Gastrocnemius medialis (tissue), 4 donors: ENCODE measurements at regions not wholly inside any gene's neighbourhood (a gene's known extent, or its start where the extent isn't known, plus 50 kb on each side); places are given as distances from the start of the nearest gene placed in this dataset.

Experiments
- POLR2A ChIP-seq, 2 donors: fragments of 450-650 bp; IDR thresholded peaks; one replicate each; pipeline ENCODE4 v1.6.1; 2017; ENCODE audit warnings: antibody characterized with exemption in 2 of 2, mild to moderate bottlenecking in 2 of 2, moderate library complexity in 2 of 2
- TF ChIP-seq, protein P1 (sequence below), 5 experiments: fragments of 450-650 bp in 3 of 5; fragments of 200-600 bp in 2 of 5; sonication (generic) in 2 of 5; IDR thresholded peaks in 4 of 5; conservative IDR thresholded peaks in 1 of 5; 1 replicate in 4 of 5; 2 replicates in 1 of 5; pipeline ENCODE4 v1.5.1; 2016 to 2019; ENCODE audit warnings: antibody characterized with exemption in 5 of 5, mild to moderate bottlenecking in 3 of 5, moderate library complexity in 3 of 5

GRCh38 chr6:87754828-87755227 lies 52.8 kb upstream of the AKIRIN2 start:
- TF ChIP-seq, protein P1, sequence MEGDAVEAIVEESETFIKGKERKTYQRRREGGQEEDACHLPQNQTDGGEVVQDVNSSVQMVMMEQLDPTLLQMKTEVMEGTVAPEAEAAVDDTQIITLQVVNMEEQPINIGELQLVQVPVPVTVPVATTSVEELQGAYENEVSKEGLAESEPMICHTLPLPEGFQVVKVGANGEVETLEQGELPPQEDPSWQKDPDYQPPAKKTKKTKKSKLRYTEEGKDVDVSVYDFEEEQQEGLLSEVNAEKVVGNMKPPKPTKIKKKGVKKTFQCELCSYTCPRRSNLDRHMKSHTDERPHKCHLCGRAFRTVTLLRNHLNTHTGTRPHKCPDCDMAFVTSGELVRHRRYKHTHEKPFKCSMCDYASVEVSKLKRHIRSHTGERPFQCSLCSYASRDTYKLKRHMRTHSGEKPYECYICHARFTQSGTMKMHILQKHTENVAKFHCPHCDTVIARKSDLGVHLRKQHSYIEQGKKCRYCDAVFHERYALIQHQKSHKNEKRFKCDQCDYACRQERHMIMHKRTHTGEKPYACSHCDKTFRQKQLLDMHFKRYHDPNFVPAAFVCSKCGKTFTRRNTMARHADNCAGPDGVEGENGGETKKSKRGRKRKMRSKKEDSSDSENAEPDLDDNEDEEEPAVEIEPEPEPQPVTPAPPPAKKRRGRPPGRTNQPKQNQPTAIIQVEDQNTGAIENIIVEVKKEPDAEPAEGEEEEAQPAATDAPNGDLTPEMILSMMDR (IDR thresholded peaks at IDR 0.05 in 4 of 5, conservative IDR thresholded peaks at IDR 0.05 in 1 of 5) = no peak
- no peak for TF ChIP-seq POLR2A (IDR thresholded peaks at IDR 0.05)
